B cell (primary cell): ENCODE measurements at regions not wholly inside any gene's neighbourhood (a gene's known extent, or its start where the extent isn't known, plus 50 kb on each side); places are given as distances from the start of the nearest gene placed in this dataset.

Experiments used
- ATAC-seq: fragments of 200-7000 bp; cut with Tn5 transposase; one replicate; pipeline ENCODE4 v1.10.0; 2021; ENCODE audit warnings: low read depth, mild to moderate bottlenecking, moderate number of reproducible peaks, moderate library complexity
- CTCF ChIA-PET: fragments of 350-600 bp; sonication (Branson Sonifier 250); formaldehyde crosslinking; loops from one replicate; lab custom pipeline; 2021; ENCODE audit warnings: antibody characterized with exemption, inconsistent platforms; lab: Charles Lee
- POLR2A ChIA-PET: fragments of 350-600 bp; sonication (Branson Sonifier 250); formaldehyde crosslinking; loops from one replicate; lab custom pipeline; 2021; ENCODE audit warnings: antibody characterized with exemption; lab: Charles Lee
- DNase-seq: peaks from one replicate; pipeline ENCODE4 v3.0.0; 2013
- H2AFZ ChIP-seq: 2 replicates; pipeline ENCODE4 v1.6.1; 2012; ENCODE audit warnings: mild to moderate bottlenecking, low read depth, low read length; ENCODE audit not compliant: insufficient read depth, poor library complexity, severe bottlenecking
- H3K27ac ChIP-seq, 2 donors: 1 replicate in 1 of 2; 2 replicates in 1 of 2; pipeline ENCODE4 v1.5.1; 2012 to 2013; ENCODE audit warnings: low read length in 2 of 2, mild to moderate bottlenecking in 2 of 2, moderate library complexity in 1 of 2
- H3K27me3 ChIP-seq, 4 experiments: fragments of 200-600 bp in 1 of 4; sonication (generic) in 1 of 4; replicated peaks in 1 of 4; 1 replicate in 2 of 4; 2 replicates in 2 of 4; pipeline versions ENCODE4 v1.6.1 to v1.7.0; 2013 to 2016; ENCODE audit warnings: low read length in 3 of 4, mild to moderate bottlenecking in 2 of 4, mixed read lengths in 1 of 4, moderate library complexity in 1 of 4; ENCODE audit not compliant: insufficient read depth in 4 of 4, control insufficient read depth in 3 of 4; ENCODE audit errors: control extremely low read depth in 1 of 4
- H3K36me3 ChIP-seq, 2 experiments: replicated peaks in 1 of 2; 1 replicate in 1 of 2; 2 replicates in 1 of 2; pipeline versions ENCODE4 v1.6.1 to v1.7.1; 2013; ENCODE audit warnings: low read length in 1 of 2; ENCODE audit not compliant: insufficient read depth in 2 of 2, control insufficient read depth in 1 of 2; ENCODE audit errors: control extremely low read depth in 1 of 2, extremely low read depth in 1 of 2
- H3K4me1 ChIP-seq, 2 donors: fragments of 200-600 bp in 1 of 2; sonication (generic) in 1 of 2; 1 replicate in 1 of 2; 2 replicates in 1 of 2; pipeline versions ENCODE4 v1.5.1 to v1.6.1; 2013 to 2017; ENCODE audit warnings: low read length in 2 of 2; ENCODE audit not compliant: control insufficient read depth in 2 of 2, insufficient read depth in 2 of 2
- H3K4me2 ChIP-seq: replicated peaks from 2 replicates; pipeline ENCODE3; 2012; ENCODE audit warnings: mild to moderate bottlenecking, low read depth, low read length; ENCODE audit not compliant: poor library complexity, severe bottlenecking
- H3K4me3 ChIP-seq, 5 experiments: fragments of 200-600 bp in 1 of 5; sonication (generic) in 1 of 5; 1 replicate in 3 of 5; 2 replicates in 2 of 5; pipeline versions ENCODE4 v1.5.1 to v1.7.0; 2011 to 2016; ENCODE audit warnings: low read length in 4 of 5, mild to moderate bottlenecking in 4 of 5, low read depth in 2 of 5, control low read depth in 1 of 5, moderate library complexity in 1 of 5; ENCODE audit not compliant: insufficient read depth in 1 of 5; ENCODE audit errors: control extremely low read depth in 1 of 5, extremely low read depth in 1 of 5
- H3K79me2 ChIP-seq: fragments of 200-600 bp; sonication (generic); one replicate; pipeline ENCODE4 v1.6.0; 2016; ENCODE audit warnings: low read length; ENCODE audit not compliant: control insufficient read depth, insufficient read depth
- H3K9ac ChIP-seq: fragments of 200-600 bp; sonication (generic); 2 replicates; pipeline ENCODE4 v1.6.1; 2017; ENCODE audit warnings: mild to moderate bottlenecking, low read length, moderate library complexity
- H3K9me3 ChIP-seq, 3 donors: one replicate each; pipeline versions ENCODE4 v1.6.1 to v1.7.1; 2013; ENCODE audit warnings: low read length in 2 of 3; ENCODE audit not compliant: control insufficient read depth in 2 of 3, insufficient read depth in 1 of 3; ENCODE audit errors: control extremely low read depth in 1 of 3
- H4K20me1 ChIP-seq: 2 replicates; pipeline ENCODE4 v1.6.0; 2012; ENCODE audit warnings: mild to moderate bottlenecking, low read length; ENCODE audit not compliant: insufficient read depth, control insufficient read depth, poor library complexity, severe bottlenecking
- H3K27ac Mint-ChIP-seq: one replicate; pipeline ENCODE4 v1.8.0; 2021; ENCODE audit warnings: mixed read lengths
- H3K27me3 Mint-ChIP-seq: one replicate; pipeline ENCODE4 v1.8.0; 2021; ENCODE audit warnings: mixed read lengths
- H3K4me1 Mint-ChIP-seq: one replicate; pipeline ENCODE4 v1.8.0; 2021; ENCODE audit warnings: mixed read lengths
- H3K4me3 Mint-ChIP-seq: one replicate; pipeline ENCODE4 v1.8.0; 2021; ENCODE audit warnings: mixed read lengths
- H3K9me3 Mint-ChIP-seq: one replicate; pipeline ENCODE4 v1.8.0; 2022; ENCODE audit warnings: mixed read lengths; ENCODE audit not compliant: insufficient read depth
- EZH2 ChIP-seq: IDR thresholded peaks from 2 replicates; pipeline ENCODE4 v1.6.1; 2012; ENCODE audit warnings: borderline replicate concordance, low read depth, mild to moderate bottlenecking, moderate library complexity, low read length; ENCODE audit not compliant: insufficient read depth, poor library complexity, severe bottlenecking
- WGBS: methylation state at CpG from one replicate; pipeline ENCODE4 v1.1.5; 2013; ENCODE audit warnings: missing lambda C conversion rate; ENCODE audit not compliant: insufficient coverage; 5-methylcytosine and 5-hydroxymethylcytosine counted together
- intact Hi-C: fragments of 100-400 bp; cut with micrococcal nuclease; formaldehyde crosslinking; loops from one replicate; pipeline ENCODE4 v1.10.0; 2022
- TF ChIP-seq, protein P1 (sequence below): fragments of 200-600 bp; IDR thresholded peaks from one replicate; pipeline ENCODE4 v1.8.0; 2022; ENCODE audit warnings: antibody characterized with exemption, mild to moderate bottlenecking

DNA sequence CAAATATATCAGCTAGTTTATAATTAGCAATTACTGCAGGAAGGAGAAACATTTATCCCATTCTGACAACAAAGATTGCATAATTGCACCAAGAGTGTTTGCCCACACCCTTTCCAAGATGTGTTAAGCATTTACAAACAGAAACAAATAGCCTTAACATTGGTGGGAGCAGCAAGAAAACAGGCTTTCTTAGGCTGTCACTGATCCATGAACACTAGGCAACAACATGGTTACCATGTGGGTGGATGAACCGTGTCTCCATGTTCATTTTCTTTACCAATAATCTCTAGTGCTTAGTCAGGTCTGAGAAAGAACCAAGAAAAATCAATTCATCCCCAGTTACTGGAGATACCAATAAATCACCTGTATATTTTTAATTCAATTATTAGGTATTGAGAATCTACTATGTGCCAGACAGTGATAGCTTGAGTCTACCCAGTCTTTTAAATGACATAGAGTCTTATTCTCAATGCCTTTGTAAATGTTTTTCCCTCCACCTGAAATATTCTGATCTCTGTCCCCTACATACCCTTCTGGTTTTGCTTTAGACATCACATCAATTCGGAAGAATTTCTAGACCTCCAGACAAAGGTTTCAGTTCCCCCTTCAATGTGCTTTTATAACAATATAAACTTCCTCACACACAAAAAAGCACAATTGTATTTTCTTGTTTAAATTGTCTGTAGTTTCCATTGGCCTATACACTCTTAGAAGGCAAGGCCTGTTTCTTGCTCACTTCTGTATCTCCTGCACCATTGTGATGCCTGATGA, 286.6 kb downstream of the PPP1R2C start:
- ATAC-seq = peak; percentile 66
- Histone ChIP-seq H3K36me3 (no peaks in the 10 kb centered on the region), H3K79me2 (no peaks in the 10 kb centered on the region), H3K9ac (no peak overlapping the region), H2AFZ (no peak overlapping the region), H3K4me3 (no peak overlapping the region), H3K27ac (peak overlapping the region; percentile 22 to 50), H3K9me3 (no peaks in the 10 kb centered on the region), H3K27me3 (no peaks in the 10 kb centered on the region), H4K20me1 (no peaks in the 10 kb centered on the region), H3K4me1 (peaks cover 24 to 28% of the 10 kb centered on the region in 2 donors), H3K4me2 (peak overlapping the region; percentile 20)
- Mint-ChIP-seq H3K4me3 (no peak overlapping the region), H3K4me1 (peaks cover 29% of the 10 kb centered on the region), H3K27me3 (no peaks in the 10 kb centered on the region), H3K9me3 (no peaks in the 10 kb centered on the region), H3K27ac (peak overlapping the region; percentile 6)
- intact Hi-C loops = no loop called here
- ChIA-PET POLR2A (no interaction called here), CTCF (no interaction called here)
- TF ChIP-seq, protein P1, sequence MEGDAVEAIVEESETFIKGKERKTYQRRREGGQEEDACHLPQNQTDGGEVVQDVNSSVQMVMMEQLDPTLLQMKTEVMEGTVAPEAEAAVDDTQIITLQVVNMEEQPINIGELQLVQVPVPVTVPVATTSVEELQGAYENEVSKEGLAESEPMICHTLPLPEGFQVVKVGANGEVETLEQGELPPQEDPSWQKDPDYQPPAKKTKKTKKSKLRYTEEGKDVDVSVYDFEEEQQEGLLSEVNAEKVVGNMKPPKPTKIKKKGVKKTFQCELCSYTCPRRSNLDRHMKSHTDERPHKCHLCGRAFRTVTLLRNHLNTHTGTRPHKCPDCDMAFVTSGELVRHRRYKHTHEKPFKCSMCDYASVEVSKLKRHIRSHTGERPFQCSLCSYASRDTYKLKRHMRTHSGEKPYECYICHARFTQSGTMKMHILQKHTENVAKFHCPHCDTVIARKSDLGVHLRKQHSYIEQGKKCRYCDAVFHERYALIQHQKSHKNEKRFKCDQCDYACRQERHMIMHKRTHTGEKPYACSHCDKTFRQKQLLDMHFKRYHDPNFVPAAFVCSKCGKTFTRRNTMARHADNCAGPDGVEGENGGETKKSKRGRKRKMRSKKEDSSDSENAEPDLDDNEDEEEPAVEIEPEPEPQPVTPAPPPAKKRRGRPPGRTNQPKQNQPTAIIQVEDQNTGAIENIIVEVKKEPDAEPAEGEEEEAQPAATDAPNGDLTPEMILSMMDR = no peak
- TF ChIP-seq EZH2 = no peak
- DNase-seq = peak; percentile 32
- WGBS = no CpG with 5 or more reads among the region's 2 CpGs

DNA sequence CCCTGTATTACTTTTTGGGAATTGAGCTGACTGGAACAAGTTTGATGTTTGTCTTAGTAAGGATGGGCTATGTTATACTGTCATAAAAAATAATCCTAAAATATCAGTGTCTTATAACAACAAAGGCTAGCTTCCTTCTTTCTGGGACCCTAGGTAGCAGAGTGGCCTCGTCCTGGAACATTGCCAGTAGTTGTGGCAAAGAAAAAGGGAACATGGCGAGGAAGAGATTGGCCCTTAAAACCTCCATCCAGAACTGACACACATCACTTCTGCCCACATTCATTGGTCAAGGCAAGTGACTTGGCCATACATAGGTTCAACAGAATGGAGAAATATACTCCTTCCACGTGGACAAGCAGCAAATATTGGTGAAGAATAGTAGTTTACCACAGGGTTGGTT, 287.9 kb downstream of the PPP1R2C start:
- H3K4me1 ChIP-seq = peaks cover 24 to 28% of the 10 kb centered on the region in 2 donors
- intact Hi-C loops = no loop called here
- Mint-ChIP-seq H3K27ac (peak overlapping the region; percentile 59), H3K4me3 (no peak overlapping the region), H3K27me3 (no peaks in the 10 kb centered on the region), H3K4me1 (peaks cover 29% of the 10 kb centered on the region), H3K9me3 (no peaks in the 10 kb centered on the region)
- no peaks in the 10 kb centered on the region for H3K9me3 ChIP-seq
- no peak overlapping the region for H2AFZ ChIP-seq
- H3K79me2 ChIP-seq = no peaks in the 10 kb centered on the region
- TF ChIP-seq, protein P1 = no peak
- TF ChIP-seq EZH2 = no peak
- H3K4me2 ChIP-seq = no peak overlapping the region
- ATAC-seq (no peak), DNase-seq (no peak)
- POLR2A ChIA-PET = no interaction called here
- no CpG with 5 or more reads among the region's 3 CpGs for WGBS
- no peak overlapping the region for H3K9ac ChIP-seq
- CTCF ChIA-PET = no interaction called here
- no peaks in the 10 kb centered on the region for H4K20me1 ChIP-seq
- H3K27me3 ChIP-seq = no peaks in the 10 kb centered on the region
- no peak overlapping the region for H3K4me3 ChIP-seq
- H3K27ac ChIP-seq = no peak overlapping the region
- H3K36me3 ChIP-seq = no peaks in the 10 kb centered on the region
